ENCODE measurements at regions not wholly inside any gene's neighbourhood (a gene's known extent, or its start where the extent isn't known, plus 50 kb on each side); places are given as distances from the start of the nearest gene placed in this dataset.

DNA sequence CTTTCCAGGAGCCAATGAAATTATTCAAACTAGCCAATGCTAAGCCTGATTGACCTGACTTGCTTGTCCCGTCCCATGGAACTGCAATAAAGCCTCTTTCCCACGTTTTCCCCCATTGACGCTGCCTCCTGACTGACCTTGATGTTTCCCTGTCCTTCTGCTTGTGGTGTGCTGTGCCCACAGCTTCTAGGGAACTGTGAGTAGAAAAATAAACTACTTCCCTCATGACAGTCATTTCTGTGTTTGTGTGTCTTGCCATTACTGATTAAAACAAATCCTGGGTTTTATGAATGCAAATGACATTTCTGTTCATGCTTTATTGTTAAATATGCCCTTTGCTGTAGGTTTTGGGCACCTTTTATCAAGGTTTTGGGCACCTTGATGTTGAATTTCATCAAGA is 91.3 kb upstream of the ABI1 start:
- no peak for DNase-seq (ENCODE audit: low spot score in 2 of 2)
- intact Hi-C loops (cut with DNase I; ENCODE audit: low total_unique reads) = no loop called here
- H3K27ac ChIP-seq = no peak overlapping the region

GRCh38 chr10:26951650-26952049 is 90.9 kb upstream of the ABI1 start:
- no peak overlapping the region for H3K27ac ChIP-seq
- no peak overlapping the region for H3K4me3 ChIP-seq
- no peaks in the 10 kb centered on the region for H3K9me3 ChIP-seq
- no peaks in the 10 kb centered on the region for H3K4me1 ChIP-seq
- no peak for DNase-seq (ENCODE audit: low spot score in 2 of 2)
- TF ChIP-seq POLR2AphosphoS5 (IDR thresholded peaks at IDR 0.05) (no peak), CTCF (IDR thresholded peaks at IDR 0.05) (no peak), POLR2A (IDR thresholded peaks at IDR 0.05) (no peak)
- no peaks in the 10 kb centered on the region for H3K27me3 ChIP-seq
- H3K36me3 ChIP-seq = no peaks in the 10 kb centered on the region
- intact Hi-C loops (cut with DNase I; ENCODE audit: low total_unique reads) = no loop called here

More for the DNA sequence above, 91.3 kb upstream of the ABI1 start:
- H3K4me3 ChIP-seq = no peak overlapping the region
- H3K36me3 ChIP-seq = no peaks in the 10 kb centered on the region
- TF ChIP-seq CTCF (IDR thresholded peaks at IDR 0.05) = no peak
- no peak for TF ChIP-seq POLR2AphosphoS5 (IDR thresholded peaks at IDR 0.05)
- no peak for TF ChIP-seq POLR2A (IDR thresholded peaks at IDR 0.05)
- no peaks in the 10 kb centered on the region for H3K9me3 ChIP-seq
- H3K27me3 ChIP-seq = no peaks in the 10 kb centered on the region
- no peaks in the 10 kb centered on the region for H3K4me1 ChIP-seq

GRCh38 chr10:26950934-26951333 is 90.2 kb upstream of the ABI1 start:
- no peak for TF ChIP-seq POLR2A (IDR thresholded peaks at IDR 0.05)
- TF ChIP-seq POLR2AphosphoS5 (IDR thresholded peaks at IDR 0.05) = no peak
- no peak for TF ChIP-seq CTCF (IDR thresholded peaks at IDR 0.05)
- Histone ChIP-seq H3K4me1 (no peaks in the 10 kb centered on the region), H3K36me3 (no peaks in the 10 kb centered on the region), H3K9me3 (no peaks in the 10 kb centered on the region), H3K27me3 (no peaks in the 10 kb centered on the region), H3K27ac (no peak overlapping the region), H3K4me3 (no peak overlapping the region)
- intact Hi-C loops (cut with DNase I; ENCODE audit: low total_unique reads) = no loop called here
- no peak for DNase-seq (ENCODE audit: low spot score in 2 of 2)

DNA sequence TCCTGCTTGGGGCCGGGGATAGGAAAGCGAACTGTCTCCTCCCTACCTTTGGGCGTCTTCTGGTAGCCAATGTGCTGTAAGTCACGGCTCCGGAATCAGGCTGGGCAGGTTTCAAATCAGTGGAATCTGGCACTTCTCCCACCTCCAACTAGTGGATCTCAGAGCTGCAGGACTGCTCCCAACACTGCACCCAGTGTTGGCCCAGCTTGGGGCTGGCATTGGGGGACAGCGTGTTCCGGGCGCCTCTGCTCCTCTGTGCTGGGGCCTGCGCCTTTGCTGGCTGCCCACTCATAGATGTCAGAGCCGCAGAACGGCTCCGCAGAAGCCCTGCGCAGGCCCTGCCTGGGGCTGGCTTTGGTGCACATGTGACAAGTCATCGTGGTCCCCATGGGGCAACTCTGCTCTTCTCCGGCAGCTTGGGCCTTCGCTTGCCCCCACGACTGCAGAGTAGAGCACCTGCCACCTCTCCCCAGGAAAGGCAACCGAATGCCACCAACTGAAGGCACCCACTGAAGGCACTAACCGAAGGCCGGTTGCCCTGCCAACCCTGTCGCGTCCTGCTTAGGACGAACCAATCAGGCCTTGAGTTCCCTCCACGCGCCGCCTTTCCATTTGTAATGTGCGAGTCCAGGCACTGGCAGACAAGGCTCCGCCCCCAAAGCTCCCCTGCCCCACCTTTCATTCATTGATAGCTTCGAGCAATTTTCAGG is 85.5 kb upstream of the ABI1 start:
- H3K4me1 ChIP-seq = no peaks in the 10 kb centered on the region
- peaks cover 0 to 4% of the 10 kb centered on the region in 2 donors for H3K9me3 ChIP-seq
- H3K36me3 ChIP-seq = no peaks in the 10 kb centered on the region
- DNase-seq (ENCODE audit: low spot score in 2 of 2) = no peak
- intact Hi-C loops (cut with DNase I; ENCODE audit: low total_unique reads) = no loop called here
- H3K4me3 ChIP-seq = no peak overlapping the region
- H3K27me3 ChIP-seq = no peaks in the 10 kb centered on the region
- TF ChIP-seq POLR2AphosphoS5 (IDR thresholded peaks at IDR 0.05) = no peak
- no peak for TF ChIP-seq POLR2A (IDR thresholded peaks at IDR 0.05)
- TF ChIP-seq CTCF (IDR thresholded peaks at IDR 0.05) = no peak
- no peak overlapping the region for H3K27ac ChIP-seq

- intact Hi-C loops (cut with DNase I; ENCODE audit: low total_unique reads) = no loop called here
- Histone ChIP-seq H3K4me1 (no peaks in the 10 kb centered on the region), H3K4me3 (no peak overlapping the region), H3K36me3 (no peaks in the 10 kb centered on the region), H3K9me3 (peaks cover 0 to 4% of the 10 kb centered on the region in 2 donors), H3K27me3 (no peaks in the 10 kb centered on the region), H3K27ac (no peak overlapping the region)
- no peak for DNase-seq (ENCODE audit: low spot score in 2 of 2)
- TF ChIP-seq CTCF (IDR thresholded peaks at IDR 0.05) = no peak
- TF ChIP-seq POLR2AphosphoS5 (IDR thresholded peaks at IDR 0.05) = no peak
- no peak for TF ChIP-seq POLR2A (IDR thresholded peaks at IDR 0.05)
These were observed 83.6 kb upstream of the ABI1 start for GRCh38 chr10:26944261-26944882.
